ENCODE measurements at regions not wholly inside any gene's neighbourhood (a gene's known extent, or its start where the extent isn't known, plus 50 kb on each side); places are given as distances from the start of the nearest gene placed in this dataset.

- TF ChIP-seq EP300 (IDR thresholded peaks at IDR 0.05; ENCODE audit: borderline replicate concordance in 1 of 2, low read depth in 1 of 2, low read length in 1 of 2) (no peak), MAX (IDR thresholded peaks at IDR 0.05; ENCODE audit: low read depth) (no peak), PBX3 (IDR thresholded peaks at IDR 0.05) (no peak), JUND (IDR thresholded peaks at IDR 0.05) (no peak), EZH2phosphoT487 (IDR thresholded peaks at IDR 0.05; ENCODE audit: borderline replicate concordance, low read depth) (no peak), MEF2A (IDR thresholded peaks at IDR 0.05; ENCODE audit: borderline replicate concordance, low read depth) (no peak), TCF12 (IDR thresholded peaks at IDR 0.05) (no peak), SMC3 (IDR thresholded peaks at IDR 0.05; ENCODE audit: low read depth, low read length) (no peak)
- no peak for DNase-seq
- no peak overlapping the region for H3K4me2 ChIP-seq
- no peaks in the 10 kb centered on the region for H3K27me3 ChIP-seq (ENCODE audit: insufficient read depth)
- no peaks in the 10 kb centered on the region for H4K20me1 ChIP-seq (ENCODE audit: insufficient read depth)
- CTCF ChIA-PET: interaction anchor here (1.3 kb wide), 1 partner anchor 76 kb away, joined by 3 read pairs; no protein-coding TSS in a partner anchor
- 25% methylated on average over 3 of the region's 3 CpGs for whole genome bisulfite sequencing (ENCODE audit: low lambda C conversion rate)
- no peaks in the 10 kb centered on the region for H3K36me3 ChIP-seq (replicated peaks in 1 of 2; ENCODE audit: control insufficient read depth in 1 of 2, insufficient read depth in 2 of 2, low read length in 1 of 2)
- POLR2A ChIA-PET: no interaction called here
- H3K9me3 ChIP-seq: no peaks in the 10 kb centered on the region
- H2AFZ ChIP-seq (ENCODE audit: low read depth): no peak overlapping the region
- no peak overlapping the region for H3K9ac ChIP-seq
- no peaks in the 10 kb centered on the region for H3F3A ChIP-seq (replicated peaks; ENCODE audit: insufficient read depth)
- no peak overlapping the region for H3K4me3 ChIP-seq (ENCODE audit: low read depth in 2 of 2, low read length in 1 of 2)
- no peak overlapping the region for H3K27ac ChIP-seq (ENCODE audit: low read depth in 2 of 2, low read length in 1 of 2)
- no peaks in the 10 kb centered on the region for H3K4me1 ChIP-seq (ENCODE audit: control insufficient read depth in 1 of 2, insufficient read depth in 2 of 2, low read depth in 1 of 2, low read length in 1 of 2)
- H3K79me2 ChIP-seq (ENCODE audit: insufficient read depth): no peaks in the 10 kb centered on the region
- H3K9me2 ChIP-seq: no peaks in the 10 kb centered on the region
Observed at GRCh38 chr6:20328924-20329300, 72.8 kb upstream of the E2F3 start.

GRCh38 chr6:20331042-20331441 lies 70.6 kb upstream of the E2F3 start:
- Histone ChIP-seq H3K27ac (ENCODE audit: low read depth in 2 of 2, low read length in 1 of 2) (no peak overlapping the region), H3K9me2 (no peaks in the 10 kb centered on the region), H3K4me1 (ENCODE audit: control insufficient read depth in 1 of 2, insufficient read depth in 2 of 2, low read depth in 1 of 2, low read length in 1 of 2) (no peaks in the 10 kb centered on the region), H4K20me1 (ENCODE audit: insufficient read depth) (no peaks in the 10 kb centered on the region), H3K9ac (no peak overlapping the region), H2AFZ (ENCODE audit: low read depth) (no peak overlapping the region), H3K79me2 (ENCODE audit: insufficient read depth) (no peaks in the 10 kb centered on the region), H3K36me3 (replicated peaks in 1 of 2; ENCODE audit: control insufficient read depth in 1 of 2, insufficient read depth in 2 of 2, low read length in 1 of 2) (no peaks in the 10 kb centered on the region), H3K4me2 (no peak overlapping the region), H3F3A (replicated peaks; ENCODE audit: insufficient read depth) (no peaks in the 10 kb centered on the region), H3K27me3 (ENCODE audit: insufficient read depth) (no peaks in the 10 kb centered on the region), H3K9me3 (no peaks in the 10 kb centered on the region), H3K4me3 (ENCODE audit: low read depth in 2 of 2, low read length in 1 of 2) (no peak overlapping the region)
- ChIA-PET CTCF (interaction anchor here (1.6 kb wide), 1 partner anchor 10 kb away, joined by 6 read pairs; no protein-coding TSS in a partner anchor), POLR2A (no interaction called here)
- WGBS (ENCODE audit: low lambda C conversion rate): 32% methylated on average over 3 of the region's 3 CpGs
- DNase-seq: no peak
- TF ChIP-seq CTCF (IDR thresholded peaks at IDR 0.05) (no peak), TAF1 (IDR thresholded peaks at IDR 0.05; ENCODE audit: borderline replicate concordance, low read depth, low read length) (no peak), GATA2 (CRISPR knock-in tag; IDR thresholded peaks at IDR 0.05) (no peak), EZH2phosphoT487 (IDR thresholded peaks at IDR 0.05; ENCODE audit: borderline replicate concordance, low read depth) (no peak), FOXM1 (IDR thresholded peaks at IDR 0.05; ENCODE audit: low read depth) (no peak), GABPA (IDR thresholded peaks at IDR 0.05; ENCODE audit: low read depth) (no peak), RFX5 (IDR thresholded peaks at IDR 0.05; ENCODE audit: low read length) (no peak), ZBTB33 (IDR thresholded peaks at IDR 0.05; ENCODE audit: borderline replicate concordance, low read depth) (no peak), FOXJ3 (CRISPR knock-in tag; IDR thresholded peaks at IDR 0.05) (no peak), RAD21 (IDR thresholded peaks at IDR 0.05; ENCODE audit: low read length) (no peak), FOSL2 (IDR thresholded peaks at IDR 0.05; ENCODE audit: borderline replicate concordance, low read depth) (no peak), YY1 (IDR thresholded peaks at IDR 0.05; ENCODE audit: low read depth) (no peak), RXRA (IDR thresholded peaks at IDR 0.05; ENCODE audit: borderline replicate concordance, low read depth) (no peak), TEAD4 (IDR thresholded peaks at IDR 0.05; ENCODE audit: borderline replicate concordance, insufficient read depth) (no peak), PBX3 (IDR thresholded peaks at IDR 0.05) (no peak)

All from SK-N-SH (cell line).